ENCODE measurements at regions not wholly inside any gene's neighbourhood (a gene's known extent, or its start where the extent isn't known, plus 50 kb on each side); places are given as distances from the start of the nearest gene placed in this dataset.

GRCh38 chr2:10985901-10986535, 74.3 kb downstream of the KCNF1 start:
- DNase-seq, result no peak

GRCh38 chr2:10987439-10987838, 75.7 kb downstream of the KCNF1 start:
- DNase-seq, result no peak

GRCh38 chr2:10987861-10988260, 76.1 kb downstream of the KCNF1 start:
- DNase-seq, result no peak

GRCh38 chr2:10989151-10989550, 77.4 kb downstream of the KCNF1 start:
- no peak for DNase-seq

- DNase-seq, result no peak
Observed at GRCh38 chr2:10989782-10990181, 78.0 kb downstream of the KCNF1 start.

GRCh38 chr2:10990561-10991111, 78.9 kb downstream of the KCNF1 start:
- no peak for DNase-seq

- DNase-seq, result no peak
Observed at GRCh38 chr2:10992023-10992791, 80.5 kb downstream of the KCNF1 start.

- DNase-seq, result no peak
Observed at GRCh38 chr2:10993001-10993481, 81.3 kb downstream of the KCNF1 start.

GRCh38 chr2:10995366-10995970, 83.7 kb downstream of the KCNF1 start:
- DNase-seq, result no peak

- DNase-seq, result no peak
Observed at GRCh38 chr2:11004199-11004598, 92.5 kb downstream of the KCNF1 start.

- no peak for DNase-seq
Observed at GRCh38 chr2:11005032-11005431, 93.3 kb downstream of the KCNF1 start.

- DNase-seq, result no peak
Observed at GRCh38 chr2:11006191-11006590, 94.5 kb downstream of the KCNF1 start.

- no peak for DNase-seq
Observed at GRCh38 chr2:11007331-11008264, 95.9 kb downstream of the KCNF1 start.

GRCh38 chr2:11008773-11009172, 97.0 kb downstream of the KCNF1 start:
- DNase-seq, result no peak

GRCh38 chr2:11009176-11009575, 97.4 kb downstream of the KCNF1 start:
- DNase-seq, result no peak

- no peak for DNase-seq
Observed at GRCh38 chr2:11009891-11010290, 98.2 kb downstream of the KCNF1 start.

GRCh38 chr2:11011359-11011758, 99.6 kb downstream of the KCNF1 start:
- DNase-seq, result no peak

GRCh38 chr2:11012131-11012693, 100.5 kb downstream of the KCNF1 start:
- no peak for DNase-seq

GRCh38 chr2:11013196-11013595, 101.5 kb downstream of the KCNF1 start:
- DNase-seq, result no peak

- no peak for DNase-seq
Observed at GRCh38 chr2:11014026-11014425, 102.3 kb downstream of the KCNF1 start.

GRCh38 chr2:11016735-11017388, 105.1 kb downstream of the KCNF1 start:
- no peak for DNase-seq

- DNase-seq, result no peak
Observed at GRCh38 chr2:11017921-11018320, 106.2 kb downstream of the KCNF1 start.

All from midbrain (tissue), 1 donor.